Aorta (tissue), 5 donors: ENCODE measurements at regions not wholly inside any gene's neighbourhood (a gene's known extent, or its start where the extent isn't known, plus 50 kb on each side); places are given as distances from the start of the nearest gene placed in this dataset.

ENCODE experiments used
- ATAC-seq: fragments of 200-7000 bp; cut with Tn5 transposase; one replicate; pipeline ENCODE4 v1.9.1; 2022; ENCODE audit warnings: moderate library complexity; ENCODE audit not compliant: low FRiP score
- DNase-seq, 2 donors: peaks; one replicate each; pipeline ENCODE4 v3.0.0-alpha.2; 2020
- H3K27ac ChIP-seq, 2 donors: one replicate each; pipeline ENCODE4 v1.5.1; 2013; ENCODE audit warnings: low read length in 2 of 2, mild to moderate bottlenecking in 2 of 2, moderate library complexity in 2 of 2, control low read depth in 1 of 2, inconsistent platforms in 1 of 2, low read depth in 1 of 2
- H3K27me3 ChIP-seq, 2 donors: one replicate each; pipeline ENCODE4 v1.6.1; 2013; ENCODE audit warnings: control low read depth in 1 of 2, low read length in 1 of 2, mild to moderate bottlenecking in 1 of 2, moderate library complexity in 1 of 2; ENCODE audit not compliant: insufficient read depth in 2 of 2, control insufficient read depth in 1 of 2
- H3K36me3 ChIP-seq, 2 donors: one replicate each; pipeline ENCODE4 v1.6.1; 2013; ENCODE audit warnings: control low read depth in 1 of 2, low read length in 1 of 2, mild to moderate bottlenecking in 1 of 2; ENCODE audit not compliant: insufficient read depth in 2 of 2, control insufficient read depth in 1 of 2
- H3K4me1 ChIP-seq, 2 donors: one replicate each; pipeline ENCODE4 v1.6.1; 2013; ENCODE audit warnings: low read length in 2 of 2, control low read depth in 1 of 2, mild to moderate bottlenecking in 1 of 2, moderate library complexity in 1 of 2; ENCODE audit not compliant: insufficient read depth in 2 of 2, control insufficient read depth in 1 of 2
- H3K4me3 ChIP-seq, 2 donors: one replicate each; pipeline ENCODE4 v1.5.1; 2013; ENCODE audit warnings: low read length in 2 of 2, control low read depth in 1 of 2, mild to moderate bottlenecking in 1 of 2
- H3K9me3 ChIP-seq: one replicate; pipeline ENCODE4 v1.6.1; 2013; ENCODE audit warnings: mild to moderate bottlenecking, low read length; ENCODE audit not compliant: control insufficient read depth
- WGBS, 2 donors: extraction: QIAGEN DNeasy Blood & Tissue Kit; methylation state at CpG; one replicate each; pipeline ENCODE4 v1.1.7; 2013; 5-methylcytosine and 5-hydroxymethylcytosine counted together
- intact Hi-C, 2 donors: fragments of 100-400 bp; cut with DNase I; formaldehyde crosslinking; loops; one replicate each; pipeline versions ENCODE4 v1.14.2 to v1.15.0; 2022
- donor health status: healthy with polysubstance abuse.
- donor health status: Bipolar disorder and iron deficiency.
- donor health status: DM: no; HTN: no; CAD: no.
- donor health status: DM: no; HTN: no; CAD: no.
- donor health status: DM: yes; HTN: yes; CAD: no.

DNA sequence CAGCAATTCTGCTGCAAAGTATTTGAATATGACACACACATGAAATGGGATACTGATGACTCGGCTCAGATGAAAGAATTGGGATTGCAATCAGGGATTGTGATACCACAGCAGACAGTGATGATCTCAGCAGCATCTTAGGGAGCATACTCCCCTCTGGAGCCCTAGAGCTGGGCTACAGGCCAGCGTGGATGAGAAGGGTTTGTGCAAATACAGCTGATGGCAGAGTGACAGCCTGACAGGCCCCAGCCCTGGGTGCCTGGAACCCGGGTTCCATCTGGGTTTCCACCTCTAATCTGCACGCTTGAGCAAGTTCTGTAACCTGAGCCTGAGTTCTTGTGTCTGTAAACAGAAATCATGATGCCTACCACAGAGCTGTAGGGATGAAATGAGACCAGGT lies 418.0 kb downstream of the LRATD1 start:
- Histone ChIP-seq H3K4me1 (no peaks in the 10 kb centered on the region), H3K36me3 (no peaks in the 10 kb centered on the region), H3K9me3 (no peaks in the 10 kb centered on the region), H3K4me3 (no peak overlapping the region), H3K27ac (no peak overlapping the region), H3K27me3 (no peaks in the 10 kb centered on the region)
- intact Hi-C loops = no loop called here
- WGBS, 2 donors = 55 to 59% methylated on average over 4 of the region's 4 CpGs
- no peak for DNase-seq
- ATAC-seq = no peak

DNA sequence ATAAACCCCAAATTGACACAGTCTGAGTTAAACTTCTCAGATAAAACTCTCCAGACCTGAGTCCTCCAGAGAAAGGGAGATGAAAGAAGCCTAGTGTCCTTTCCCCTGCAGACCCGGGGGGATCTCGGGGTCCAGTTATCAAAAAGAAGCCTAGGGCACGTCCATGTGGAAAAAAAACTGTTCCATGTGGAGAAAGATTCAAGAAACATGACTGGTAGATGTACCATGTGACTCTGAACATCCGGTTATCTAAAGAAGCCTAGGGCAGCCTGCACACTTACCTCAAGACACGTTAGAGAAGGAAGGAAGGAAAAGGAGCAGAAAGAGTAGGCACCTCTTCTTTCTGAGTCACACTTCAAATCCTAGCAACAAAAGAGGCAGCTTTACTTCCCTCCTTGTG lies 421.0 kb downstream of the LRATD1 start:
- intact Hi-C loops = no loop called here
- WGBS, 2 donors = 80 to 81% methylated on average over 5 of the region's 5 CpGs
- no peaks in the 10 kb centered on the region for H3K36me3 ChIP-seq

GRCh38 chr2:15058015-15058720 lies 425.7 kb downstream of the LRATD1 start:
- no peak for ATAC-seq
- no peak for DNase-seq
- 65 to 75% methylated on average over 6 of the region's 6 CpGs for WGBS, 2 donors
- no peaks in the 10 kb centered on the region for H3K36me3 ChIP-seq
- H3K9me3 ChIP-seq = no peaks in the 10 kb centered on the region
- no peak overlapping the region for H3K27ac ChIP-seq
- intact Hi-C loops = no loop called here
- no peak overlapping the region for H3K4me3 ChIP-seq
- no peaks in the 10 kb centered on the region for H3K4me1 ChIP-seq
- H3K27me3 ChIP-seq = no peaks in the 10 kb centered on the region

More for the DNA sequence above, 421.0 kb downstream of the LRATD1 start:
- Histone ChIP-seq H3K4me3 (no peak overlapping the region), H3K27ac (no peak overlapping the region), H3K9me3 (no peaks in the 10 kb centered on the region), H3K4me1 (no peaks in the 10 kb centered on the region), H3K27me3 (no peaks in the 10 kb centered on the region)
- DNase-seq (no peak), ATAC-seq (no peak)

GRCh38 chr2:15058721-15059157 lies 426.2 kb downstream of the LRATD1 start:
- Histone ChIP-seq H3K36me3 (no peaks in the 10 kb centered on the region), H3K27ac (no peak overlapping the region), H3K4me3 (no peak overlapping the region), H3K9me3 (no peaks in the 10 kb centered on the region), H3K27me3 (no peaks in the 10 kb centered on the region), H3K4me1 (no peaks in the 10 kb centered on the region)
- intact Hi-C loops = no loop called here
- DNase-seq (no peak), ATAC-seq (no peak)
- WGBS, 2 donors = 53 to 58% methylated on average over 3 of the region's 3 CpGs

GRCh38 chr2:15059870-15060512 lies 427.5 kb downstream of the LRATD1 start:
- Histone ChIP-seq H3K27me3 (no peaks in the 10 kb centered on the region), H3K27ac (no peak overlapping the region), H3K4me3 (no peak overlapping the region), H3K36me3 (no peaks in the 10 kb centered on the region), H3K9me3 (no peaks in the 10 kb centered on the region), H3K4me1 (no peaks in the 10 kb centered on the region)
- WGBS, 2 donors = 67 to 73% methylated on average over 10 of the region's 10 CpGs
- intact Hi-C loops = no loop called here
- no peak for DNase-seq
- ATAC-seq = no peak

DNA sequence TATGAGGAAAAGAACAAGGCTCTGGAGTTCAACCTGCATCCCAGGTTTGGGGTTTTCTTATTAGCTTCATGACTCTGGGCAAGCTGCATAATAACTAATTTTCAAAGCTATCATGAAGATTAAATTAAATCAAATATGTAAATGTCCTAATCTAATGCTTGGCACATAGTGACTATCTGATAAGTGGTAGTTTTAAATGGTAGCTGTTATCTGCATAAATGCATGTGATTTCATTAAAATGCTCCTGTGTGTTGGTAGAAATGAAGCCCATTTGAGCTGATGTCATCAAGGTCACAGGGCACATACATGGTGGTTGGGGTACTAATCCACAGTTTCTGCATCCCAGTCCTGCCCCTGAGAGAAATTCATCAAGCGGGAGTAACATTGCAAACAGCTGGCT lies 428.8 kb downstream of the LRATD1 start:
- Histone ChIP-seq H3K9me3 (no peaks in the 10 kb centered on the region), H3K4me3 (no peak overlapping the region), H3K27me3 (no peaks in the 10 kb centered on the region), H3K27ac (no peak overlapping the region), H3K4me1 (no peaks in the 10 kb centered on the region), H3K36me3 (no peaks in the 10 kb centered on the region)
- DNase-seq (no peak), ATAC-seq (no peak)
- WGBS, 2 donors = 90 to 96% methylated on average over 1 of the region's 1 CpG
- intact Hi-C loops = no loop called here

DNA sequence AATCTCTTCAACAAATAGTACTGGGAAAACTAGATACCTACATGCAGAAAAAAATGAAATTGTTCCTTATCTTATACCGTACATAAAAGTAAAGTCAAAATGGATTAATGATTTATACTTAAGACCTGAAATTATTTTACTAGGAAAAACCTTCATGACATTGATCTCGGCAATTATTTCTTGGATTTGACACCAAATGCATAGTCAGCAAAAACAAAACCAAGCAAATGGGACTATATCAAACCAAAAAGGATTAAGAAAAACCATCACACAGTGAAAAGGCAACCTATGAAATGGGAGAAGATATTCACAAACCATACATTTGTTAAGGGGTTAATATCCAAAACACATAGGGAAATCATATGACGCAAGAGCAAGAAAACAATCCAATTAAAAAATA lies 433.6 kb downstream of the LRATD1 start:
- intact Hi-C loops = no loop called here
- H3K9me3 ChIP-seq = no peaks in the 10 kb centered on the region
- no peak for ATAC-seq
- no peaks in the 10 kb centered on the region for H3K36me3 ChIP-seq
- no peak for DNase-seq
- no peaks in the 10 kb centered on the region for H3K27me3 ChIP-seq
- H3K27ac ChIP-seq = no peak overlapping the region
- no peaks in the 10 kb centered on the region for H3K4me1 ChIP-seq
- H3K4me3 ChIP-seq = no peak overlapping the region
- 90 to 91% methylated on average over 3 of the region's 3 CpGs for WGBS, 2 donors

- no peaks in the 10 kb centered on the region for H3K9me3 ChIP-seq
- no peaks in the 10 kb centered on the region for H3K4me1 ChIP-seq
- ATAC-seq = no peak
- whole genome bisulfite sequencing, 2 donors = 13 to 16% methylated on average over 5 of the region's 5 CpGs
- H3K36me3 ChIP-seq = no peaks in the 10 kb centered on the region
- no peak for DNase-seq
- no peak overlapping the region for H3K27ac ChIP-seq
- no peaks in the 10 kb centered on the region for H3K27me3 ChIP-seq
- H3K4me3 ChIP-seq = no peak overlapping the region
- intact Hi-C loops = no loop called here
These were observed 436.6 kb downstream of the LRATD1 start for GRCh38 chr2:15069149-15069548.

- H3K27ac ChIP-seq = no peak overlapping the region
- WGBS, 2 donors = 82 to 87% methylated on average over 6 of the region's 6 CpGs
These were observed 440.3 kb downstream of the LRATD1 start for GRCh38 chr2:15072836-15073235.

More at GRCh38 chr2:15072836-15073235, 440.3 kb downstream of the LRATD1 start:
- H3K4me3 ChIP-seq = no peak overlapping the region
- intact Hi-C loops = no loop called here
- no peaks in the 10 kb centered on the region for H3K4me1 ChIP-seq
- no peaks in the 10 kb centered on the region for H3K9me3 ChIP-seq
- no peaks in the 10 kb centered on the region for H3K36me3 ChIP-seq
- ATAC-seq = no peak
- no peak for DNase-seq
- no peaks in the 10 kb centered on the region for H3K27me3 ChIP-seq
